Kasumi-1 (cell line): ENCODE measurements at regions not wholly inside any gene's neighbourhood (a gene's known extent, or its start where the extent isn't known, plus 50 kb on each side); places are given as distances from the start of the nearest gene placed in this dataset.

Experiments
- DNase-seq, 2 experiments: peaks; one replicate each; lab custom pipeline; 2025; lab: John Stamatoyannopoulos, UW

- no peak for DNase-seq
These were observed 95.9 kb upstream of the SPTBN1 start for GRCh38 chr2:54360055-54360792.

GRCh38 chr2:54364409-54364808 is 91.7 kb upstream of the SPTBN1 start:
- DNase-seq = no peak

GRCh38 chr2:54365661-54366060 is 90.5 kb upstream of the SPTBN1 start:
- DNase-seq = no peak

GRCh38 chr2:54366487-54367280 is 89.4 kb upstream of the SPTBN1 start:
- DNase-seq = no peak

- DNase-seq = no peak
These were observed 85.6 kb upstream of the SPTBN1 start for GRCh38 chr2:54370405-54371104.

- no peak for DNase-seq
These were observed 84.6 kb upstream of the SPTBN1 start for GRCh38 chr2:54371460-54372065.

GRCh38 chr2:54372361-54372760 is 83.8 kb upstream of the SPTBN1 start:
- DNase-seq = no peak

GRCh38 chr2:54373855-54374254 is 82.3 kb upstream of the SPTBN1 start:
- DNase-seq = no peak

- DNase-seq = no peak
These were observed 81.3 kb upstream of the SPTBN1 start for GRCh38 chr2:54374591-54375364.

GRCh38 chr2:54377451-54377850 is 78.7 kb upstream of the SPTBN1 start:
- DNase-seq = no peak

- DNase-seq = no peak
These were observed 78.1 kb upstream of the SPTBN1 start for GRCh38 chr2:54377901-54378493.

GRCh38 chr2:54380670-54381069 is 75.5 kb upstream of the SPTBN1 start:
- DNase-seq = no peak

GRCh38 chr2:54381293-54381692 is 74.8 kb upstream of the SPTBN1 start:
- no peak for DNase-seq

- no peak for DNase-seq
These were observed 73.5 kb upstream of the SPTBN1 start for GRCh38 chr2:54382601-54383000.

GRCh38 chr2:54384301-54385203 is 71.6 kb upstream of the SPTBN1 start:
- DNase-seq = no peak

- no peak for DNase-seq
These were observed 70.9 kb upstream of the SPTBN1 start for GRCh38 chr2:54385271-54385670.

- DNase-seq = no peak
These were observed 69.5 kb upstream of the SPTBN1 start for GRCh38 chr2:54386585-54386984.

GRCh38 chr2:54387059-54387991 is 68.8 kb upstream of the SPTBN1 start:
- DNase-seq = no peak

GRCh38 chr2:54388076-54388475 is 68.1 kb upstream of the SPTBN1 start:
- DNase-seq = no peak
